Nephron progenitor cell (in vitro differentiated cells): ENCODE measurements at regions not wholly inside any gene's neighbourhood (a gene's known extent, or its start where the extent isn't known, plus 50 kb on each side); places are given as distances from the start of the nearest gene placed in this dataset.

Experiments
- DNase-seq: peaks from one replicate; pipeline ENCODE4 v3.0.0; 2021
- H3K27ac Mint-ChIP-seq: 2 replicates; pipeline ENCODE4 v1.8.0; 2021; ENCODE audit warnings: mild to moderate bottlenecking, moderate library complexity, mixed read lengths
- H3K27me3 Mint-ChIP-seq: 2 replicates; pipeline ENCODE4 v1.8.0; 2021; ENCODE audit warnings: mild to moderate bottlenecking, low read depth, mixed read lengths; ENCODE audit not compliant: poor library complexity
- H3K36me3 Mint-ChIP-seq: 2 replicates; pipeline ENCODE4 v1.8.0; 2021; ENCODE audit warnings: low read depth, mixed read lengths
- H3K4me1 Mint-ChIP-seq: 2 replicates; pipeline ENCODE4 v1.8.0; 2021; ENCODE audit warnings: mixed read lengths
- H3K4me3 Mint-ChIP-seq: 2 replicates; pipeline ENCODE4 v1.8.0; 2021; ENCODE audit warnings: mild to moderate bottlenecking, moderate library complexity, mixed read lengths
- H3K9me3 Mint-ChIP-seq: 2 replicates; pipeline ENCODE4 v1.8.0; 2021; ENCODE audit warnings: mild to moderate bottlenecking, moderate library complexity, mixed read lengths
- TF ChIP-seq, protein P1 (sequence below): fragments of 200-600 bp; sonication (generic); IDR thresholded peaks from 2 replicates; pipeline ENCODE4 v1.5.0; 2021; ENCODE audit warnings: antibody characterized with exemption

- peaks cover 11% of the 10 kb centered on the region for H3K4me1 Mint-ChIP-seq
- peaks cover 6% of the 10 kb centered on the region for H3K27me3 Mint-ChIP-seq
- no peak overlapping the region for H3K4me3 Mint-ChIP-seq
- DNase-seq = no peak
- TF ChIP-seq, protein P1, sequence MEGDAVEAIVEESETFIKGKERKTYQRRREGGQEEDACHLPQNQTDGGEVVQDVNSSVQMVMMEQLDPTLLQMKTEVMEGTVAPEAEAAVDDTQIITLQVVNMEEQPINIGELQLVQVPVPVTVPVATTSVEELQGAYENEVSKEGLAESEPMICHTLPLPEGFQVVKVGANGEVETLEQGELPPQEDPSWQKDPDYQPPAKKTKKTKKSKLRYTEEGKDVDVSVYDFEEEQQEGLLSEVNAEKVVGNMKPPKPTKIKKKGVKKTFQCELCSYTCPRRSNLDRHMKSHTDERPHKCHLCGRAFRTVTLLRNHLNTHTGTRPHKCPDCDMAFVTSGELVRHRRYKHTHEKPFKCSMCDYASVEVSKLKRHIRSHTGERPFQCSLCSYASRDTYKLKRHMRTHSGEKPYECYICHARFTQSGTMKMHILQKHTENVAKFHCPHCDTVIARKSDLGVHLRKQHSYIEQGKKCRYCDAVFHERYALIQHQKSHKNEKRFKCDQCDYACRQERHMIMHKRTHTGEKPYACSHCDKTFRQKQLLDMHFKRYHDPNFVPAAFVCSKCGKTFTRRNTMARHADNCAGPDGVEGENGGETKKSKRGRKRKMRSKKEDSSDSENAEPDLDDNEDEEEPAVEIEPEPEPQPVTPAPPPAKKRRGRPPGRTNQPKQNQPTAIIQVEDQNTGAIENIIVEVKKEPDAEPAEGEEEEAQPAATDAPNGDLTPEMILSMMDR = no peak
- no peaks in the 10 kb centered on the region for H3K9me3 Mint-ChIP-seq
- no peaks in the 10 kb centered on the region for H3K36me3 Mint-ChIP-seq
- no peak overlapping the region for H3K27ac Mint-ChIP-seq
Measured at GRCh38 chr9:79885093-79885857, 313.5 kb downstream of the TLE4 start.

DNA sequence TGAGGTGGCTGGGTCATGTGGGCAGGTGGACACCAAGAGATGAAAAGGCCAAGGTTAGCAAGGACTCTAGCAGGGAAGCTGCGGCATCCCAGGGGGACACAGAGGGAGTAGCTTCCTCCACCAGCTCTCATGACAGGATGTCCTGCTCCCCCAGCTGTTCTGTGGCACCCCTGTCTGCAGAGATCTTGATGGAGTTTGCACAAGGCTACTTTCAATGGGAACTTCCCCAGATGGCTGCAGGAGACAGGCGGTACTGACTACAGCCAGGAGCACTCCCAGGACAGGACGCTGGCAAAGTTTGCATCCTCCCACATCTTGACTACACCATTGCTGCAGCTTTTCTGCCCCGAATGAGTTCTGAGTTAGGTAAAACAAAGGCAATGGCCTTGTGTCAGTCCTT, 312.8 kb downstream of the TLE4 start:
- Mint-ChIP-seq H3K4me1 (peaks cover 11% of the 10 kb centered on the region), H3K27me3 (peaks cover 6% of the 10 kb centered on the region), H3K9me3 (no peaks in the 10 kb centered on the region), H3K4me3 (no peak overlapping the region), H3K27ac (no peak overlapping the region), H3K36me3 (no peaks in the 10 kb centered on the region)
- DNase-seq = no peak
- TF ChIP-seq, protein P1 = no peak

DNA sequence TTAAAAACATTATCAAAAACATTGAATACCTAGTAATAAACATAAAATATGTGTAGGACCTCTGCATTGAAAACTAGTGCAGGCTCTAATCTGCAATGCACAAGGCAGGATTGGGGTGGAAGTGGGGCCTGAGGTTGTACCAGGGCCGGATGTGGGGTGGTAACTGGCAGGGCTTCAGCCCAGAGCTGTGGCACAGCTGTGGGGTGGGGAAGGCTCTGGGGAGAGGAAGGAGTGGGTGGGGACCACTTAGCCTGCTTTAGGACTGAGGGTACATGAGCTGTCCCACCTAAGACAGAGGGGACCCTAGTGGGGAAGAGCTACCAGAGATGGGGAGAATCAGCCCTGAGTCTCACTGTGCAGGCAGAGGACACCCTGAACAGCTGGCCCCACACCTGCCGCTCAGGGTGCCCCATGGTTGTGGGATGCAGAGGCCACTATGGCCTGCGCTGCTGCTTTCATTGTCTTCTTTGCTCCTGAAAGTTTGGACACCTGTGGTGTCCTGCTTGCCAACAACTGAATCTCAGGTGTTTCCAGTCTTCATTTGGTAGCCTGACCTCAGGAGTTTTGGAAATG, 311.4 kb downstream of the TLE4 start:
- DNase-seq = no peak
- Mint-ChIP-seq H3K9me3 (peaks cover 4% of the 10 kb centered on the region), H3K27me3 (peaks cover 6% of the 10 kb centered on the region), H3K27ac (no peak overlapping the region), H3K4me1 (peaks cover 11% of the 10 kb centered on the region), H3K36me3 (no peaks in the 10 kb centered on the region), H3K4me3 (no peak overlapping the region)
- TF ChIP-seq, protein P1 = no peak

- TF ChIP-seq, protein P1 = no peak
- Mint-ChIP-seq H3K27ac (no peak overlapping the region), H3K4me3 (no peak overlapping the region), H3K4me1 (peaks cover 6% of the 10 kb centered on the region), H3K36me3 (no peaks in the 10 kb centered on the region), H3K9me3 (peaks cover 4% of the 10 kb centered on the region), H3K27me3 (peaks cover 6% of the 10 kb centered on the region)
- no peak for DNase-seq
Measured at GRCh38 chr9:79880626-79881025, 308.9 kb downstream of the TLE4 start.

GRCh38 chr9:79877943-79878602, 306.3 kb downstream of the TLE4 start:
- Mint-ChIP-seq H3K4me3 (no peak overlapping the region), H3K9me3 (peaks cover 8% of the 10 kb centered on the region), H3K27me3 (no peaks in the 10 kb centered on the region), H3K36me3 (no peaks in the 10 kb centered on the region), H3K4me1 (no peaks in the 10 kb centered on the region), H3K27ac (no peak overlapping the region)
- TF ChIP-seq, protein P1 = no peak
- no peak for DNase-seq
